ENCODE measurements at regions not wholly inside any gene's neighbourhood (a gene's known extent, or its start where the extent isn't known, plus 50 kb on each side); places are given as distances from the start of the nearest gene placed in this dataset.

DNA sequence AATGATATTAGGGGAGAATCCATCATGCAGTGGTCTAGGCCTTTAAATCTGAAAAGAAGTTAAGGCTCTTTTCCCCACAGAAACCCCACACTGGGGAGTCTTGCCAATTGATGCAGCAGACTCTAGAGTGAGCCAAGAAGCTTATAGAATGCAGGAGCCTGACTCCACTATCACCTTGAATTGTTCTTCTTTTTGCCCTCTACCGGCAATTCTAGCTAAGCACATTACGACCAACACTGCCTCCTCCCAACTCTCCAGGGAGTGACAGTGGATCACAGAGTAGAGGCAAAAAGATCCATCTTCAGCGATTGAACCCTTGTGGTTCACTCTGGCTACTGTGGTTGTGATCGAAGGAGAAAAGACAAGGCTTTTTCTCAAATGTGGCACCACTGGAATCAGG, 331.5 kb downstream of the NKX6-1 start:
- intact Hi-C loops (cut with DNase I) = no loop called here

DNA sequence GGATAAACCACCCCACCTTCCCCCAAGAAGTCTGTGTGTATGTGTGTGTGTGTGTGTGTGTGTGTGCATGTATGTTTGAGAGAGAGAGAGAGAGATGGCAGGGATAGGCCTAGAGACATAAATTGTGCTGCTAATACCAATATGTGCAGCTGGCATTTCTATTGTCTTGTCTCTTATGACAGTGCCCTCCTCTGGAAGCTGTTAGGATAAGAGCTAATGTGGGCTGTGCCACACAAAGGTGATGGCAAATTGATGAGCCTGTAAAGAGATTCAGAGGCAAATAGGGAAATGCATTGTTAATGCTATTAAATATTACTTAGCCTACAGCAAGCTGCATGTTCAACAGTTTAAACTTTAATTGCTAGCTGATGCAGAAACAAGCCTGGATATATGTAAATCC, 332.0 kb downstream of the NKX6-1 start:
- ATAC-seq = no peak
- H3K27ac ChIP-seq = no peak overlapping the region
- DNase-seq = no peak
- no peaks in the 10 kb centered on the region for H3K9me3 ChIP-seq
- no peak overlapping the region for H3K4me3 ChIP-seq
- H3K27me3 ChIP-seq (ENCODE audit: insufficient read depth in 3 of 3, low read length in 2 of 3) = no peaks in the 10 kb centered on the region
- H3K36me3 ChIP-seq (ENCODE audit: insufficient read depth in 1 of 2, low read depth in 1 of 2) = no peaks in the 10 kb centered on the region
- TF ChIP-seq, protein P1, sequence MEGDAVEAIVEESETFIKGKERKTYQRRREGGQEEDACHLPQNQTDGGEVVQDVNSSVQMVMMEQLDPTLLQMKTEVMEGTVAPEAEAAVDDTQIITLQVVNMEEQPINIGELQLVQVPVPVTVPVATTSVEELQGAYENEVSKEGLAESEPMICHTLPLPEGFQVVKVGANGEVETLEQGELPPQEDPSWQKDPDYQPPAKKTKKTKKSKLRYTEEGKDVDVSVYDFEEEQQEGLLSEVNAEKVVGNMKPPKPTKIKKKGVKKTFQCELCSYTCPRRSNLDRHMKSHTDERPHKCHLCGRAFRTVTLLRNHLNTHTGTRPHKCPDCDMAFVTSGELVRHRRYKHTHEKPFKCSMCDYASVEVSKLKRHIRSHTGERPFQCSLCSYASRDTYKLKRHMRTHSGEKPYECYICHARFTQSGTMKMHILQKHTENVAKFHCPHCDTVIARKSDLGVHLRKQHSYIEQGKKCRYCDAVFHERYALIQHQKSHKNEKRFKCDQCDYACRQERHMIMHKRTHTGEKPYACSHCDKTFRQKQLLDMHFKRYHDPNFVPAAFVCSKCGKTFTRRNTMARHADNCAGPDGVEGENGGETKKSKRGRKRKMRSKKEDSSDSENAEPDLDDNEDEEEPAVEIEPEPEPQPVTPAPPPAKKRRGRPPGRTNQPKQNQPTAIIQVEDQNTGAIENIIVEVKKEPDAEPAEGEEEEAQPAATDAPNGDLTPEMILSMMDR (IDR thresholded peaks at IDR 0.05) = no peak
- H3K4me1 ChIP-seq = no peaks in the 10 kb centered on the region
- intact Hi-C loops (cut with DNase I) = no loop called here

More for the DNA sequence above, 331.5 kb downstream of the NKX6-1 start:
- Histone ChIP-seq H3K27me3 (ENCODE audit: insufficient read depth in 3 of 3, low read length in 2 of 3) (no peaks in the 10 kb centered on the region), H3K4me3 (no peak overlapping the region), H3K36me3 (ENCODE audit: insufficient read depth in 1 of 2, low read depth in 1 of 2) (no peaks in the 10 kb centered on the region), H3K9me3 (no peaks in the 10 kb centered on the region), H3K4me1 (no peaks in the 10 kb centered on the region), H3K27ac (no peak overlapping the region)
- DNase-seq (no peak), ATAC-seq (no peak)
- 44 to 51% (median 46%) methylated on average over 4 of the region's 4 CpGs for WGBS, 3 donors
- TF ChIP-seq, protein P1 (IDR thresholded peaks at IDR 0.05) = no peak

DNA sequence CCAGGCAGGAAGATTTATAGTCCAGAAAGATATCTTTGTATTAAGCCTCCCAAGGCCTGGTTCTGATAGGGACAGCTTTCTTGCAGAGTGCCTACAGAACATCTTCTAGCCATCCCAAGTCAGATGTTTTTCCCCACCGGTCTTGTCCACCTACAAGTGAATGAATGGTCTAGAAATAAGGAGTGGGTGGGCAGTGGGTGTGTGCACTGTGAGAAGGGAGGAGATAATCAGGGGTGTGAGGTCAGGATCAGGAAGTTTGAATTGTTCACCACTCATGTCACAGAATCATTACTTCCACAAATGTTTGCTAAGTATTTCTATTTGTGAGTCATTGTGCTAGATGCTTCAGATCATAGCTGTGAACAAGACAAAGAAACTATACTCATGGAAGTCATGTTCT, 332.6 kb downstream of the NKX6-1 start:
- Histone ChIP-seq H3K27me3 (ENCODE audit: insufficient read depth in 3 of 3, low read length in 2 of 3) (no peaks in the 10 kb centered on the region), H3K4me3 (no peak overlapping the region), H3K9me3 (no peaks in the 10 kb centered on the region), H3K36me3 (ENCODE audit: insufficient read depth in 1 of 2, low read depth in 1 of 2) (no peaks in the 10 kb centered on the region), H3K27ac (no peak overlapping the region), H3K4me1 (no peaks in the 10 kb centered on the region)
- TF ChIP-seq, protein P1 (IDR thresholded peaks at IDR 0.05) = no peak
- 86 to 95% (median 93%) methylated on average over 1 of the region's 1 CpG for WGBS, 3 donors
- intact Hi-C loops (cut with DNase I) = no loop called here
- ATAC-seq (no peak), DNase-seq (no peak)

DNA sequence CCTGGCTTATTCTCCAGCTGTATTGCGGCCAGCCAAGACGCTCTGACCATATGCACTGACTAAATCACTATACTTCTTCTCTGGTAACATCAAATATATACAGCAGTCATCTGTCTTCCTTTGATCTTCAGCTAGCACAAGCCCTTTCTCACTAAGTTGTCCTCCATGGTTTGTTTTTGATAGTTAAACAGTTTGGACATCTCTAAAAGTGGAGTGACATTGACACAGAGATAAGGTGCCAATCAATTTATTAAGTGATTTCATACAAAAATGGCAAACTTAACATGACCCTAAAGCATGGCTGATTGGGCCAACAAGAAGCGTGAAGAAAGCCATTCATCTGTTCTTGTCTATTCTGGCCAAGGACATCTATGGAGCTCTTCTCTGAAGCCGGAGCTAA, 334.9 kb downstream of the NKX6-1 start:
- intact Hi-C loops (cut with DNase I) = no loop called here
- no peaks in the 10 kb centered on the region for H3K9me3 ChIP-seq
- H3K4me1 ChIP-seq = no peaks in the 10 kb centered on the region
- 46 to 60% (median 55%) methylated on average over 4 of the region's 4 CpGs for WGBS, 3 donors
- no peak overlapping the region for H3K27ac ChIP-seq
- TF ChIP-seq, protein P1 (IDR thresholded peaks at IDR 0.05) = no peak
- ATAC-seq (no peak), DNase-seq (no peak)
- H3K36me3 ChIP-seq (ENCODE audit: insufficient read depth in 1 of 2, low read depth in 1 of 2) = no peaks in the 10 kb centered on the region
- H3K27me3 ChIP-seq (ENCODE audit: insufficient read depth in 3 of 3, low read length in 2 of 3) = no peaks in the 10 kb centered on the region
- H3K4me3 ChIP-seq = no peak overlapping the region

DNA sequence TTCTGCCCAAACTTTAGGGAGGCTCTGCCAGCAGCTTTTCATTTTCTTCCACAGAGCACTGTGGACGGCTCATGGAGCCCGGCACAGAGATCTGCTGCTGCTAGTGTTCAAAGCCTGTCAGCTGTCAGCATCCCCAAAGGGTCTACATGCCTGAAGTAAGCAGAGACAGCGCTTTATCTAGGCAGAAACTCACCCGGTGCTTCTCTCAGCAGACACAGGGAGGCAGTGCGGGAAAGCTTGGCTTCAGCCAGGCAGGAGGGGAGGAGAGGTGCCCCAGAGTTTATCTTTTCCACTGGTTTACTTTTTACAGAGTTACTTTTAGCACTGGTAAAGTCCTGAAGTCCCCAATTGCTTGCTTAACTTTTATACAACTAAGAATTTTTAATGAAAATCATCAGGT, 339.3 kb downstream of the NKX6-1 start:
- Histone ChIP-seq H3K4me3 (no peak overlapping the region), H3K27ac (no peak overlapping the region), H3K9me3 (no peaks in the 10 kb centered on the region), H3K27me3 (ENCODE audit: insufficient read depth in 3 of 3, low read length in 2 of 3) (no peaks in the 10 kb centered on the region), H3K4me1 (no peaks in the 10 kb centered on the region), H3K36me3 (ENCODE audit: insufficient read depth in 1 of 2, low read depth in 1 of 2) (no peaks in the 10 kb centered on the region)
- TF ChIP-seq, protein P1 (IDR thresholded peaks at IDR 0.05) = no peak
- DNase-seq = no peak
- whole genome bisulfite sequencing, 3 donors = 11 to 15% (median 14%) methylated on average over 5 of the region's 5 CpGs
- ATAC-seq = no peak
- intact Hi-C loops (cut with DNase I) = no loop called here

Measured in psoas muscle (tissue), 7 donors.